Tibial artery (tissue), 4 donors: ENCODE measurements at regions not wholly inside any gene's neighbourhood (a gene's known extent, or its start where the extent isn't known, plus 50 kb on each side); places are given as distances from the start of the nearest gene placed in this dataset.

Source experiments
- DNase-seq, 2 donors: peaks; one replicate each; pipeline ENCODE4 v3.0.0-alpha.2; 2019
- H3K27ac ChIP-seq, 2 donors: fragments of 200-600 bp; sonication (generic) in 1 of 2; 1 replicate in 1 of 2; 2 replicates in 1 of 2; pipeline ENCODE4 v1.5.1; 2018 to 2019; ENCODE audit warnings: mild to moderate bottlenecking in 1 of 2
- H3K27me3 ChIP-seq, 2 donors: fragments of 200-600 bp; sonication (generic) in 1 of 2; one replicate each; pipeline versions ENCODE4 v1.5.1 to v1.6.0; 2016 to 2019
- H3K36me3 ChIP-seq, 3 donors: fragments of 200-600 bp; sonication (generic) in 2 of 3; one replicate each; pipeline ENCODE4 v1.5.1; 2016 to 2019; ENCODE audit warnings: mild to moderate bottlenecking in 2 of 3
- H3K4me1 ChIP-seq, 4 donors: fragments of 200-600 bp; sonication (generic) in 2 of 4; 1 replicate in 3 of 4; 2 replicates in 1 of 4; pipeline ENCODE4 v1.5.1; 2016 to 2019
- H3K4me3 ChIP-seq, 2 donors: fragments of 200-600 bp; sonication (generic) in 1 of 2; 1 replicate in 1 of 2; 2 replicates in 1 of 2; pipeline ENCODE4 v1.5.1; 2018 to 2019; ENCODE audit warnings: mild to moderate bottlenecking in 2 of 2
- H3K9me3 ChIP-seq, 3 donors: fragments of 200-600 bp; sonication (generic) in 1 of 3; one replicate each; pipeline ENCODE4 v1.5.1; 2016 to 2019
- intact Hi-C: fragments of 100-400 bp; cut with DNase I; formaldehyde crosslinking; loops from one replicate; pipeline ENCODE4 v1.15.0; 2023; ENCODE audit warnings: low total_unique reads
- TF ChIP-seq, protein P1 (sequence below), 2 experiments: fragments of 200-600 bp in 1 of 2; fragments of 450-650 bp in 1 of 2; IDR thresholded peaks; one replicate each; pipeline ENCODE4 v1.5.1; 2017 to 2019; ENCODE audit warnings: antibody characterized with exemption in 2 of 2, mild to moderate bottlenecking in 1 of 2, moderate library complexity in 1 of 2

DNA sequence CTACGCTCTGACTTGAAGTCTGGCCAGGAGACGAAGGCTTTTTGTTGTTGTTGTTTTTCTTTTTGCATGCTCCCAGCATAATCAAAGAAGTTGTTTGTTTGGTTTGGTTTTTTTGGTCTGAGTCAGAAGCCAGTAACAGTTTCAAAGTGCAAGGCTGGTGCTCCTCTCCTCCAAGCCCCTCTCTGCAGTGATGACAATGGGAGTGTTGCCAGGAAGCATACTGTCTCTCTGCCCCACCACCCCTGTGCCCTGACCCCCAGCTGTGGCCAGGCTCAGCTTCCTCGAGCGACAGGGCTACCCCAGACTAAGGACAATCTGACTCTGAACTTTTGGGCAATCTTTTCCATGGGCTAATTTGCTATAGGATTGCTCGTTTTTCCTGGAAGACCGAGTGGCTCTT lies 173.8 kb upstream of the PITX1 start:
- H3K27me3 ChIP-seq = no peaks in the 10 kb centered on the region
- H3K27ac ChIP-seq = peak overlapping the region; percentile 58 to 69
- intact Hi-C loops = no loop called here
- DNase-seq = peak in 1 of 2 donors; percentile 20
- H3K4me1 ChIP-seq = peaks cover 0 to 53% (median 34%) of the 10 kb centered on the region in 4 donors
- TF ChIP-seq, protein P1, sequence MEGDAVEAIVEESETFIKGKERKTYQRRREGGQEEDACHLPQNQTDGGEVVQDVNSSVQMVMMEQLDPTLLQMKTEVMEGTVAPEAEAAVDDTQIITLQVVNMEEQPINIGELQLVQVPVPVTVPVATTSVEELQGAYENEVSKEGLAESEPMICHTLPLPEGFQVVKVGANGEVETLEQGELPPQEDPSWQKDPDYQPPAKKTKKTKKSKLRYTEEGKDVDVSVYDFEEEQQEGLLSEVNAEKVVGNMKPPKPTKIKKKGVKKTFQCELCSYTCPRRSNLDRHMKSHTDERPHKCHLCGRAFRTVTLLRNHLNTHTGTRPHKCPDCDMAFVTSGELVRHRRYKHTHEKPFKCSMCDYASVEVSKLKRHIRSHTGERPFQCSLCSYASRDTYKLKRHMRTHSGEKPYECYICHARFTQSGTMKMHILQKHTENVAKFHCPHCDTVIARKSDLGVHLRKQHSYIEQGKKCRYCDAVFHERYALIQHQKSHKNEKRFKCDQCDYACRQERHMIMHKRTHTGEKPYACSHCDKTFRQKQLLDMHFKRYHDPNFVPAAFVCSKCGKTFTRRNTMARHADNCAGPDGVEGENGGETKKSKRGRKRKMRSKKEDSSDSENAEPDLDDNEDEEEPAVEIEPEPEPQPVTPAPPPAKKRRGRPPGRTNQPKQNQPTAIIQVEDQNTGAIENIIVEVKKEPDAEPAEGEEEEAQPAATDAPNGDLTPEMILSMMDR (IDR thresholded peaks at IDR 0.05) = no peak
- H3K4me3 ChIP-seq = no peak overlapping the region
- no peaks in the 10 kb centered on the region for H3K9me3 ChIP-seq
- no peaks in the 10 kb centered on the region for H3K36me3 ChIP-seq

DNA sequence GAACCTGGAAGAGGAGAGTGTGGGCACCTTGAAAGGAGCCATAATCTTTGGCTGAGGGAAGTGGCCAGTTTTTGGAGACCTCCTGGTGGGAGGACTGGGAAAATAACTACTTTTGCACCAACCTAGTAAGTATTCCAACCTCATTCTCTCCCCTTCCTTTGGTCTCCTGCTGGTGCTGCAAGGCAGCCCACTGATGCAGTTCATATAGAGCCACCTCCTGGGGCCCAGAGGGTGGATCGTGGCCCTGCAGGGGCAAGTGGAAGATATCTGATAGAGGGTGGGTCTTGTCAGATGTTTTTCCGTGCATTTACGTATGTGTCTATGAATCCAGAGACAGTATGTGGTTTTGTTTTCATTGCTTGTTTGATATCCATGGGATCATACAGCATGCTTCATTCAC lies 172.8 kb upstream of the PITX1 start:
- H3K27me3 ChIP-seq = no peaks in the 10 kb centered on the region
- H3K27ac ChIP-seq = no peak overlapping the region
- DNase-seq = peak in 1 of 2 donors; percentile 21
- TF ChIP-seq, protein P1 (IDR thresholded peaks at IDR 0.05) = no peak
- H3K4me3 ChIP-seq = no peak overlapping the region
- H3K4me1 ChIP-seq = peaks cover 0 to 43% (median 28%) of the 10 kb centered on the region in 4 donors
- H3K9me3 ChIP-seq = peaks cover 0 to 4% (median 0%) of the 10 kb centered on the region in 3 donors
- H3K36me3 ChIP-seq = no peaks in the 10 kb centered on the region
- intact Hi-C loops = no loop called here

DNA sequence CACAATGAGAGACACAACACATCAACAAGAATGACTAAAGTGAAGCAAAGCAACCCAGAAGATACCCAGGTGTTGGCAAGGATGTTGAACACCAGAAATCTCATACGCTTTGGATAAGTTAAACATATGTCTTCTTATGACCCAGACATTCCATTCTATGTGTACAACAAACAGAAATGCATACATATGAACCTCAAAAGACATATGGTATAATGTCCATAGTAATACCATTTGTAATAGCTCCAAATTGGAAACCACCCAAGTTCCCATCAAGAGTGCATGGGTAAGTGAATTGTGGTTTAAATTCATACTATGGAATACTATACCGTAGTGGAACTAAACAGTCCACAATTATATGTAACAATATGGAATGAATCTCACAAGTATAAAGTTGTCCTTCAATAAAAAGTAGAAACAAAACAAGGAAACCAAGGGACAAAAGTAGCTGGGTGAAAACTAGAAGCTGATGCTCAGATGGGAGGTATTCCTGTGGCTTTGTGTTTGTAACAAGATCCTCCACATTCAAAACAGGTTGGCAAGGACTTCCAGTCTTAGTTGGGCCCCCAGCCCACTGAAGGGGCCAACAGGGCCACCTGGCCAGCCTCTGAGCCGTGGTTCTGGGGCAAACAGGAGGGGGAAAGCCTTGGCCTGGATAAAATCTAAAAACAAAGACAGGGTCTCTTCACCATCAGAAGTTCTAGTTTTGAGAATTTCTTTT lies 171.8 kb upstream of the PITX1 start:
- Histone ChIP-seq H3K27me3 (no peaks in the 10 kb centered on the region), H3K4me1 (peaks cover 0 to 32% (median 18%) of the 10 kb centered on the region in 4 donors), H3K36me3 (no peaks in the 10 kb centered on the region), H3K4me3 (no peak overlapping the region), H3K9me3 (peaks cover 0 to 4% (median 0%) of the 10 kb centered on the region in 3 donors), H3K27ac (no peak overlapping the region)
- intact Hi-C loops = no loop called here
- TF ChIP-seq, protein P1 (IDR thresholded peaks at IDR 0.05) = no peak
- DNase-seq = no peak

DNA sequence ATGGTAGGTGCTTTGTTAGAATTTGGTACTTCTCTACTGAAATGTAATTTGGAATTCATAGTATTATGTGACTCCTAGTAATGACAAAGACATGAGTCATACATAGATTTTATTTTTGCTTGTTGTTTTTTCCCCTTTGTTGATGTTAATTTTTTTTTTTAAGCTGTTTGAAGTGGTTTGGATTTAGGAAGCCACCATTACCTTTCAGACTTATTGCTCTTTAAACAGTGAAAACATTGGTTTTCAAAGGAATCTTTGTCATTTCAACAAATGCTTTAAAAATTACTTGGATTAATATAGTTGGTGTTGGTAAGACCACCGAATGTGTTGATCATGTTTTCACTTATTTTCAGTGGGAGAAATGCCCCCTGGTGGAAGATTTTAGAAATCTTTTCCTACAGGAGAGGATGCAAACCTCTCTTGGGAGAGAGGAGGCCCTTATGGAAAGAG lies 170.1 kb upstream of the PITX1 start:
- H3K27ac ChIP-seq = no peak overlapping the region
- H3K4me1 ChIP-seq = peaks cover 0 to 16% (median 6%) of the 10 kb centered on the region in 4 donors
- no peak overlapping the region for H3K4me3 ChIP-seq
- no peaks in the 10 kb centered on the region for H3K27me3 ChIP-seq
- DNase-seq = no peak
- peaks cover 0 to 4% (median 0%) of the 10 kb centered on the region in 3 donors for H3K9me3 ChIP-seq
- intact Hi-C loops = no loop called here
- TF ChIP-seq, protein P1 (IDR thresholded peaks at IDR 0.05) = peak; percentile 11 to 27
- H3K36me3 ChIP-seq = no peaks in the 10 kb centered on the region

DNA sequence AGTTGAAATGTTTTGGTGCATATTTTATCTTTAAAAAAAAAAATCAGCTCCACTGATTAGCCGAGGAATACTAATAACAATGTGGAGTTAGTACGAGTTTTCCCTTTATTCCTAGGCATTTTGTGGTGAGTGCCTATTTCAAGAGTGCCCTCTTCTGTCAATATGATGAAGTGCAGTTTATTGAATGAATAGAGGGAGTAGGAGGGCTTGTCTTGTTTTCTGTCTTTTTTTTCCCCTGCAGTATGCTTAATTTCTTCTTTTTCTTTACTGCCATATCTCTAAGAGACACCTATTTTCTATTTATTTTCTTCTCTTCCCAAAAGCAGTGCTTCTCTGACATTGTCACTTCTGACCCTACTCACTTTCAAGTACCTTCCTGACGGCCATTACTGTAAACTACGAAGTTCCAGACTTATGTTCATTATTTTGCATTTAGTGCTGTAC lies 169.6 kb upstream of the PITX1 start:
- TF ChIP-seq, protein P1 (IDR thresholded peaks at IDR 0.05) = peak; percentile 28 to 38
- intact Hi-C loops = no loop called here
- H3K27me3 ChIP-seq = no peaks in the 10 kb centered on the region
- peaks cover 0 to 4% (median 0%) of the 10 kb centered on the region in 3 donors for H3K9me3 ChIP-seq
- no peak overlapping the region for H3K27ac ChIP-seq
- no peaks in the 10 kb centered on the region for H3K36me3 ChIP-seq
- no peak for DNase-seq
- peaks cover 0 to 10% (median 2%) of the 10 kb centered on the region in 4 donors for H3K4me1 ChIP-seq
- H3K4me3 ChIP-seq = no peak overlapping the region
